Parathyroid adenoma (tissue), 2 donors: ENCODE measurements at regions not wholly inside any gene's neighbourhood (a gene's known extent, or its start where the extent isn't known, plus 50 kb on each side); places are given as distances from the start of the nearest gene placed in this dataset.

Experiments used
- H2AFZ ChIP-seq: fragments of 300-600 bp; sonication (generic); one replicate; pipeline ENCODE4 v1.7.0; 2017; ENCODE audit warnings: antibody characterized with exemption, mild to moderate bottlenecking
- H3K27ac ChIP-seq: fragments of 300-600 bp; sonication (generic); one replicate; pipeline ENCODE4 v1.7.0; 2017
- H3K27me3 ChIP-seq: fragments of 300-600 bp; sonication (generic); one replicate; pipeline ENCODE4 v1.7.0; 2017; ENCODE audit warnings: low read length; ENCODE audit not compliant: control insufficient read depth, insufficient read depth
- H3K36me3 ChIP-seq: fragments of 300-600 bp; sonication (generic); one replicate; pipeline ENCODE4 v1.7.0; 2017; ENCODE audit warnings: low read length; ENCODE audit not compliant: control insufficient read depth, insufficient read depth
- H3K4me1 ChIP-seq: fragments of 300-600 bp; sonication (generic); one replicate; pipeline ENCODE4 v1.7.0; 2017; ENCODE audit warnings: control low read depth
- H3K4me2 ChIP-seq: fragments of 300-600 bp; sonication (generic); one replicate; pipeline ENCODE4 v1.7.0; 2017; ENCODE audit warnings: low read length
- H3K4me3 ChIP-seq: fragments of 300-600 bp; sonication (generic); one replicate; pipeline ENCODE4 v1.7.0; 2017; ENCODE audit warnings: low read depth, low read length
- H3K79me2 ChIP-seq: fragments of 300-600 bp; sonication (generic); one replicate; pipeline ENCODE4 v1.7.0; 2017; ENCODE audit warnings: control low read depth
- H3K9ac ChIP-seq: fragments of 300-600 bp; sonication (generic); one replicate; pipeline ENCODE4 v1.7.0; 2017; ENCODE audit warnings: mild to moderate bottlenecking
- H3K9me3 ChIP-seq: fragments of 300-600 bp; sonication (generic); one replicate; pipeline ENCODE4 v1.7.0; 2017; ENCODE audit warnings: low read length; ENCODE audit not compliant: control insufficient read depth
- TF ChIP-seq, protein P1 (sequence below): fragments of 300-600 bp; sonication (generic); IDR thresholded peaks from one replicate; pipeline ENCODE4 v1.7.0; 2017; ENCODE audit warnings: antibody characterized with exemption, mild to moderate bottlenecking
- donor health status: primary hyperparathyroidism.

DNA sequence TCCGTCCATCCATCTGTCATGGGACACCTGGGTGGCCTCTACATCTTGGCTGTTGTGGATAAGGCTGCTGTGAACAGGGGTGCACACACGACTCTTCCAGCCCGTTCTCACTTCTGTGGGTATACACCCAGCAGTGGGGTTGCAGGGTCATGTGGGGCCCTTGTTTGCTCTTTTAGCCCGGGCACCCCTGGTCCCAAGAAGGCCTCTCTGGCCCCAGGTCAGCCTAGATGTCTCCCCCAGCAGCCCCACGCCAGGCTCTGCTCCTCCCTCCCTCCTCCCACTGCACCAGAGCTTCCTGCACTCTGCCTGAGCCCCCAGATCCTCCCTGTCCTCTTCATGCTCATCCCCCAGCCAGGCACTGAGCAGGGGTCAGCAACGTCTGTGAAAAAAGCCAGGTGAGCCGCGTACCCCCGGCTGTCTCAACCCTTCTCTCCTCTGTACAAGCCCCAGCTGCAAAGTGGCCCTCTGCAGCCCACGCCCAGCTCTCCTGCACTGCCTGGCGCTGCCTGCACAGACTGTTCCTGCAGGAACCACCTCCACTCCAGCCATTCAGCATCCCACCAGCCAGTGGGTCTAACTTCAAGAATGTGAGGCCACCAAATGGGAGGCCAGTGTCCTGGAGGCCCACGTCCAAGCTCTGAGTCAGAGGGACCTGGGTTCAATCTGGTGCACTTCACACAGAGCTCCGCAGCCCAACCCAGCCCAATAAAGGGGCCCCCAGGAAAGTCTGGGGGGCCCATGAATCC is 1508.9 kb downstream of the BRD1 start:
- no peaks in the 10 kb centered on the region for H3K9me3 ChIP-seq
- no peak overlapping the region for H2AFZ ChIP-seq
- no peaks in the 10 kb centered on the region for H3K79me2 ChIP-seq
- no peak overlapping the region for H3K9ac ChIP-seq
- TF ChIP-seq, protein P1, sequence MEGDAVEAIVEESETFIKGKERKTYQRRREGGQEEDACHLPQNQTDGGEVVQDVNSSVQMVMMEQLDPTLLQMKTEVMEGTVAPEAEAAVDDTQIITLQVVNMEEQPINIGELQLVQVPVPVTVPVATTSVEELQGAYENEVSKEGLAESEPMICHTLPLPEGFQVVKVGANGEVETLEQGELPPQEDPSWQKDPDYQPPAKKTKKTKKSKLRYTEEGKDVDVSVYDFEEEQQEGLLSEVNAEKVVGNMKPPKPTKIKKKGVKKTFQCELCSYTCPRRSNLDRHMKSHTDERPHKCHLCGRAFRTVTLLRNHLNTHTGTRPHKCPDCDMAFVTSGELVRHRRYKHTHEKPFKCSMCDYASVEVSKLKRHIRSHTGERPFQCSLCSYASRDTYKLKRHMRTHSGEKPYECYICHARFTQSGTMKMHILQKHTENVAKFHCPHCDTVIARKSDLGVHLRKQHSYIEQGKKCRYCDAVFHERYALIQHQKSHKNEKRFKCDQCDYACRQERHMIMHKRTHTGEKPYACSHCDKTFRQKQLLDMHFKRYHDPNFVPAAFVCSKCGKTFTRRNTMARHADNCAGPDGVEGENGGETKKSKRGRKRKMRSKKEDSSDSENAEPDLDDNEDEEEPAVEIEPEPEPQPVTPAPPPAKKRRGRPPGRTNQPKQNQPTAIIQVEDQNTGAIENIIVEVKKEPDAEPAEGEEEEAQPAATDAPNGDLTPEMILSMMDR: no peak
- H3K27me3 ChIP-seq: no peaks in the 10 kb centered on the region
- no peaks in the 10 kb centered on the region for H3K4me1 ChIP-seq
- H3K27ac ChIP-seq: no peak overlapping the region
- no peaks in the 10 kb centered on the region for H3K36me3 ChIP-seq
- no peak overlapping the region for H3K4me2 ChIP-seq
- no peak overlapping the region for H3K4me3 ChIP-seq

DNA sequence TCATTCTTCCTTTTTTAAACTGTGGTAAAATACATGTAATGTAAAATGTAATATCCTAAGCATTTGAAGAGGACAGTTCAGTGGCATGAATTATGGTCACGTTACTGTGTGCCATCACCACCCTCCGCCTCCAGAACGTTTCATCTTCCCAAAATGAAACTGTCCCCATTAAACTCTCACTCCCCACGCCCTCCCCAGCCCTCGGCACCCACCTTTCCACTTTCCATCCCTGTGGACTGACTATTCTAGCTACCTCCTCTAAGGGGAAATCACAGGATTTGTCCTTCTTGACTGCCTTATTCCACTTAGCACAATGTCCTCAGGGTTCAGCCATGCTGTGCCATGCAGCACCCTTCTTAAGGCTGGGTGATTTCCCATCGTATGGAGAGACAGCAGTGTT is 1509.5 kb downstream of the BRD1 start:
- Histone ChIP-seq H3K27ac (no peak overlapping the region), H3K79me2 (no peaks in the 10 kb centered on the region), H3K9me3 (no peaks in the 10 kb centered on the region), H3K4me2 (no peak overlapping the region), H3K27me3 (no peaks in the 10 kb centered on the region), H3K4me1 (no peaks in the 10 kb centered on the region), H3K4me3 (no peak overlapping the region), H3K9ac (no peak overlapping the region), H3K36me3 (no peaks in the 10 kb centered on the region), H2AFZ (no peak overlapping the region)
- TF ChIP-seq, protein P1: no peak

DNA sequence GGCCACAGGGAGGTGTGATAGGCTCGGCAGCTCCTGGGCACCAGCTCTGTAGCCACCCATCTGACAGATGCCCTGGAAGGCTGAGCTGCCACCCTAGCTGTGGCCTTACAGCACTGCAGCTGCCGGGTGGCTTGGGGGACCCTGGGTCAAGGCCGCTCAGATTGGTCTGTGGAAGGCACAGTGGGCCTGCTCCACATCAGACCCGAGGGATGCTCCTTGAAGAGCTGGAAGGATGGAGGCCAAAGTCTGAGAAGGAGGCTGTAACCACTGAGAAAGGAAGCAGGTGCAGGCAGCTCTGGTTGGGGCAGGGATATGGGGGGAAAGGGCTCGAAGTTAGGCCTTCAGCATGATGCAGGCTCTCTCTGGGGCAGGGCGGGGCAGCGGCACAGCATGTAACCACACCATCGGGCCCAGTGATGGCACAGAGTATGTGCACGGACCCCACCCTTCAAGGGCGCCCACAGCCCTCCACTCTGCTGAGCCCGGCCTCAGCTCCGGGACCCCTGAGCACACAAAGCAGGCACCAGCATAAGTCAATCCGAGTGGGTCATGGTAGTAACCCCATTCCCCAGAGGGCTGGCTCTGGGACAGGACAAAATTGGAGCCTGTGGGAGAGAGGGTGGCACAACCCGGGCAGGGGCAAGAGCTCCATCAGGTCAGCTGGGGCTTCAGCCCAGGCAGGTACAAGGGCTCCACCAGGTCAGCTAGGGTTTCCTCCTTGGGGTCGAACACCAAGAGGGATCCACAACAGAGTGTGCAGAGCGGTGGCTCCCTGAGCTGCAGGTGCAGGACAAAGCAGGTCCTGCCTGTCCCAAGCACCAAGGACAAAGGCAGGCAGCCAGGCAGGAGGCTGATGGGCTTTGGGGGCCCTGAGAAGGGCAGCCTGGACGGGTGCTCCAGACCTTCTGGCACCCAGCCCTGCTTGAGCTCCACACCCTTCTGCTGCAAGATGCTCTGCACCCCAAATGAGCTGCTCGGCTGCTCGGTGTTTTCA is 1511.1 kb downstream of the BRD1 start:
- no peaks in the 10 kb centered on the region for H3K27me3 ChIP-seq
- H3K36me3 ChIP-seq: no peaks in the 10 kb centered on the region
- TF ChIP-seq, protein P1: no peak
- H3K79me2 ChIP-seq: no peaks in the 10 kb centered on the region
- no peak overlapping the region for H3K27ac ChIP-seq
- no peak overlapping the region for H3K9ac ChIP-seq
- H2AFZ ChIP-seq: no peak overlapping the region
- no peaks in the 10 kb centered on the region for H3K9me3 ChIP-seq
- H3K4me3 ChIP-seq: no peak overlapping the region
- H3K4me1 ChIP-seq: no peaks in the 10 kb centered on the region
- no peak overlapping the region for H3K4me2 ChIP-seq

DNA sequence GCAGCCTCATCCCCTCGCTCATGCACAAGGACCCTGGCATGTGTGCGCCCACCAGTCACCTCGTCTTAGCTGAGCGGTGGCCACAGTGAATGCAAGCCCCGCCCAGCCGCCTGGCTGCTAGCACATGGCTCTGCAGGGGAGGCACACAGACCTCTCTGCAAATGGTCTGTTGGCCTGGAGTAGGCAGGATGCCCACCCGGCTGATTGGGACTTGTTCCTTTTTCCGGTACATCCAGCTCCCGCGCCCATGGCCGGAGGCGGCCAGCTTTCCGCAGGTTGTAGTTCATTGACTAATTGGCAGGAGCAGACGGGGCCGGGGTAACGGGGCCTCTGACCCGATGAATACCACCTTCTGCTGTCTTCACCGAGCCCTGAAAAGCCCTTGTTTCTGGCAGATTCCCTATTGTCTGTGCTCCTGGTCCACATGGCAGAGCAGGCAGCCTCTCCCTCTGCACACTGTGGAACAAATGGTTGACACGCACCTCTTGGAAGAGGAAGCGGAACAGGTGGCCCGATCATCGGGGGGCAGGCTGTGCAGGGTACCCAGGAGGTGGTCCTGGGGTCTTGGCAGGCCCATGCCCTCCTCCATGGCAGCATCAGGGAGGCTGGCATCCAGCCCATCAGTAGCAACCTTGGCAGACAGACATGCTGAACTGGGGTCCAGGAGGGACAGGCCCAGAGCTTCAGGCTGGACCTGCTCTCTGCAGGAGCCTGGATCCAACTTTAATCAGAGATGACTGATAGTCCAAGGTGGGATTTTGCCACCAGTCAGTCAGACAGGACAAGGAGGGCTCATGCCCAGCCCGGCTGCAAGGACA is 1512.0 kb downstream of the BRD1 start:
- H3K4me2 ChIP-seq: no peak overlapping the region
- H2AFZ ChIP-seq: no peak overlapping the region
- H3K4me3 ChIP-seq: no peak overlapping the region

More for the DNA sequence above, 1512.0 kb downstream of the BRD1 start:
- Histone ChIP-seq H3K79me2 (no peaks in the 10 kb centered on the region), H3K4me1 (no peaks in the 10 kb centered on the region), H3K27me3 (no peaks in the 10 kb centered on the region), H3K9ac (no peak overlapping the region), H3K36me3 (no peaks in the 10 kb centered on the region), H3K9me3 (no peaks in the 10 kb centered on the region), H3K27ac (no peak overlapping the region)
- TF ChIP-seq, protein P1: no peak
